ENCODE measurements at regions not wholly inside any gene's neighbourhood (a gene's known extent, or its start where the extent isn't known, plus 50 kb on each side); places are given as distances from the start of the nearest gene placed in this dataset.

- TF ChIP-seq MAX (IDR thresholded peaks at IDR 0.05) (no peak), CREB1 (IDR thresholded peaks at IDR 0.05; ENCODE audit: low read depth) (no peak), TCF12 (IDR thresholded peaks at IDR 0.05; ENCODE audit: low read depth) (no peak), EP300 (IDR thresholded peaks at IDR 0.05; ENCODE audit: borderline replicate concordance) (no peak), FOXM1 (IDR thresholded peaks at IDR 0.05; ENCODE audit: borderline replicate concordance, low read depth) (no peak), NFIC (IDR thresholded peaks at IDR 0.05) (no peak), ZBTB7A (IDR thresholded peaks at IDR 0.05; ENCODE audit: low read depth) (no peak), TAF1 (IDR thresholded peaks at IDR 0.05; ENCODE audit: low read depth) (no peak), TEAD4 (IDR thresholded peaks at IDR 0.05) (no peak), EGR1 (IDR thresholded peaks at IDR 0.05) (no peak), REST (IDR thresholded peaks at IDR 0.05; ENCODE audit: low read depth) (no peak), RAD21 (IDR thresholded peaks at IDR 0.05; ENCODE audit: low read depth) (no peak), YY1 (IDR thresholded peaks at IDR 0.05; ENCODE audit: low read depth) (no peak), USF1 (IDR thresholded peaks at IDR 0.05) (no peak), CEBPB (IDR thresholded peaks at IDR 0.05) (no peak)
Measured at GRCh38 chr10:4492202-4492601, 333.8 kb upstream of the AKR1E2 start.

GRCh38 chr10:4488904-4489303 lies 337.1 kb upstream of the AKR1E2 start:
- TF ChIP-seq TCF12 (IDR thresholded peaks at IDR 0.05; ENCODE audit: low read depth), result no peak
- no peak for TF ChIP-seq USF1 (IDR thresholded peaks at IDR 0.05)
- TF ChIP-seq TAF1 (IDR thresholded peaks at IDR 0.05; ENCODE audit: low read depth), result no peak
- TF ChIP-seq EP300 (IDR thresholded peaks at IDR 0.05; ENCODE audit: borderline replicate concordance), result no peak
- no peak for TF ChIP-seq REST (IDR thresholded peaks at IDR 0.05; ENCODE audit: low read depth)
- TF ChIP-seq YY1 (IDR thresholded peaks at IDR 0.05; ENCODE audit: low read depth), result no peak
- no peak for TF ChIP-seq CEBPB (IDR thresholded peaks at IDR 0.05)
- TF ChIP-seq ZBTB7A (IDR thresholded peaks at IDR 0.05; ENCODE audit: low read depth), result no peak
- TF ChIP-seq EGR1 (IDR thresholded peaks at IDR 0.05), result no peak
- TF ChIP-seq CREB1 (IDR thresholded peaks at IDR 0.05; ENCODE audit: low read depth), result no peak
- TF ChIP-seq FOXM1 (IDR thresholded peaks at IDR 0.05; ENCODE audit: borderline replicate concordance, low read depth), result no peak
- no peak for TF ChIP-seq NFIC (IDR thresholded peaks at IDR 0.05)
- no peak for TF ChIP-seq MAX (IDR thresholded peaks at IDR 0.05)
- TF ChIP-seq TEAD4 (IDR thresholded peaks at IDR 0.05), result no peak
- no peak for TF ChIP-seq RAD21 (IDR thresholded peaks at IDR 0.05; ENCODE audit: low read depth)

GRCh38 chr10:4485636-4486035 lies 340.4 kb upstream of the AKR1E2 start:
- TF ChIP-seq YY1 (IDR thresholded peaks at IDR 0.05; ENCODE audit: low read depth) (no peak), REST (IDR thresholded peaks at IDR 0.05; ENCODE audit: low read depth) (no peak), EP300 (IDR thresholded peaks at IDR 0.05; ENCODE audit: borderline replicate concordance) (no peak), USF1 (IDR thresholded peaks at IDR 0.05) (no peak), NFIC (IDR thresholded peaks at IDR 0.05) (no peak), MAX (IDR thresholded peaks at IDR 0.05) (no peak), TCF12 (IDR thresholded peaks at IDR 0.05; ENCODE audit: low read depth) (no peak), RAD21 (IDR thresholded peaks at IDR 0.05; ENCODE audit: low read depth) (no peak), FOXM1 (IDR thresholded peaks at IDR 0.05; ENCODE audit: borderline replicate concordance, low read depth) (no peak), ZBTB7A (IDR thresholded peaks at IDR 0.05; ENCODE audit: low read depth) (no peak), EGR1 (IDR thresholded peaks at IDR 0.05) (no peak), CREB1 (IDR thresholded peaks at IDR 0.05; ENCODE audit: low read depth) (no peak), CEBPB (IDR thresholded peaks at IDR 0.05) (no peak), TEAD4 (IDR thresholded peaks at IDR 0.05) (no peak), TAF1 (IDR thresholded peaks at IDR 0.05; ENCODE audit: low read depth) (no peak)

Measured in Ishikawa (cell line).